HG03565 (cell line): ENCODE measurements at regions not wholly inside any gene's neighbourhood (a gene's known extent, or its start where the extent isn't known, plus 50 kb on each side); places are given as distances from the start of the nearest gene placed in this dataset.
"Not testable (repeated sequence)": the region's sequence is repeated elsewhere in the genome, so short reads cannot be mapped to it uniquely, and the experiment has no call there.

ENCODE experiments used
- ATAC-seq: cut with Tn5 transposase; IDR thresholded peaks from one replicate; pipeline ENCODE4 v1.9.1; 2021; ENCODE audit warnings: mild to moderate bottlenecking, moderate library complexity; ENCODE audit not compliant: unreplicated experiment

GRCh38 chr2:91742973-91743490 is 3051.6 kb downstream of the RPIA start:
- not testable (repeated sequence) for ATAC-seq

- ATAC-seq: not testable (repeated sequence)
Measured at GRCh38 chr2:91743910-91744309, 3052.4 kb downstream of the RPIA start.

- ATAC-seq: not testable (repeated sequence)
Measured at GRCh38 chr2:91744700-91745141, 3053.2 kb downstream of the RPIA start.

GRCh38 chr2:91748902-91749301 is 3057.4 kb downstream of the RPIA start:
- no peak for ATAC-seq

GRCh38 chr2:91749665-91750064 is 3058.2 kb downstream of the RPIA start:
- not testable (repeated sequence) for ATAC-seq

- ATAC-seq: peak; percentile 62
Measured at GRCh38 chr2:91759361-91759941, 3068.0 kb downstream of the RPIA start.

GRCh38 chr2:91760672-91761071 is 3069.2 kb downstream of the RPIA start:
- ATAC-seq: not testable (repeated sequence)

GRCh38 chr2:91762312-91762711 is 3070.8 kb downstream of the RPIA start:
- ATAC-seq: not testable (repeated sequence)

GRCh38 chr2:91763710-91764109 is 3072.2 kb downstream of the RPIA start:
- ATAC-seq: not testable (repeated sequence)

- not testable (repeated sequence) for ATAC-seq
Measured at GRCh38 chr2:91764581-91765002, 3073.1 kb downstream of the RPIA start.

- ATAC-seq: not testable (repeated sequence)
Measured at GRCh38 chr2:91765018-91765754, 3073.7 kb downstream of the RPIA start.

GRCh38 chr2:91766349-91767048 is 3075.0 kb downstream of the RPIA start:
- ATAC-seq: not testable (repeated sequence)

GRCh38 chr2:91768301-91768700 is 3076.8 kb downstream of the RPIA start:
- ATAC-seq: not testable (repeated sequence)

GRCh38 chr2:91768997-91769396 is 3077.5 kb downstream of the RPIA start:
- not testable (repeated sequence) for ATAC-seq

GRCh38 chr2:91770046-91770575 is 3078.6 kb downstream of the RPIA start:
- not testable (repeated sequence) for ATAC-seq

- not testable (repeated sequence) for ATAC-seq
Measured at GRCh38 chr2:91771604-91772003, 3080.1 kb downstream of the RPIA start.

GRCh38 chr2:91772240-91772937 is 3080.9 kb downstream of the RPIA start:
- ATAC-seq: not testable (repeated sequence)

- ATAC-seq: not testable (repeated sequence)
Measured at GRCh38 chr2:91773810-91774209, 3082.3 kb downstream of the RPIA start.

- not testable (repeated sequence) for ATAC-seq
Measured at GRCh38 chr2:91775193-91775592, 3083.7 kb downstream of the RPIA start.

- ATAC-seq: not testable (repeated sequence)
Measured at GRCh38 chr2:91780324-91780723, 3088.9 kb downstream of the RPIA start.
